Astrocyte (in vitro differentiated cells and primary cell): ENCODE measurements at regions not wholly inside any gene's neighbourhood (a gene's known extent, or its start where the extent isn't known, plus 50 kb on each side); places are given as distances from the start of the nearest gene placed in this dataset.

Experiments
- DNase-seq: peaks from one replicate; pipeline ENCODE4 v3.0.0-alpha.2; 2010; ENCODE audit warnings: low read depth
- FAIRE-seq: peaks from 2 replicates; lab custom pipeline; 2011; peaks lifted over from hg19 to GRCh38; lab: Jason Lieb, UNC
- H2AFZ ChIP-seq: 2 replicates; pipeline ENCODE4 v1.6.0; 2012; ENCODE audit warnings: low read depth, low read length, inconsistent platforms
- H3K27ac ChIP-seq: 2 replicates; pipeline ENCODE4 v1.5.1; 2011; ENCODE audit warnings: low read depth, low read length, inconsistent platforms
- H3K27me3 ChIP-seq: 2 replicates; pipeline ENCODE4 v1.6.0; 2011; ENCODE audit warnings: low read length, inconsistent platforms; ENCODE audit not compliant: insufficient read depth
- H3K36me3 ChIP-seq: 2 replicates; pipeline ENCODE4 v1.5.1; 2011; ENCODE audit warnings: low read length, inconsistent platforms; ENCODE audit not compliant: insufficient read depth
- H3K4me1 ChIP-seq: 2 replicates; pipeline ENCODE4 v1.5.1; 2011; ENCODE audit warnings: low read length, inconsistent platforms; ENCODE audit not compliant: insufficient read depth
- H3K4me2 ChIP-seq: 2 replicates; pipeline ENCODE4 v1.6.0; 2012; ENCODE audit warnings: low read length, inconsistent platforms
- H3K4me3 ChIP-seq: 2 replicates; pipeline ENCODE4 v1.5.1; 2011; ENCODE audit warnings: low read depth, mild to moderate bottlenecking, low read length, inconsistent platforms; ENCODE audit not compliant: insufficient read depth
- H3K79me2 ChIP-seq: 2 replicates; pipeline ENCODE4 v1.6.0; 2012; ENCODE audit warnings: mild to moderate bottlenecking, low read length, inconsistent platforms; ENCODE audit not compliant: insufficient read depth
- H3K9ac ChIP-seq: 2 replicates; pipeline ENCODE4 v1.6.0; 2012; ENCODE audit warnings: mild to moderate bottlenecking, low read length, inconsistent platforms
- H3K9me3 ChIP-seq: 2 replicates; pipeline ENCODE4 v1.5.1; 2012; ENCODE audit warnings: low read depth, mild to moderate bottlenecking, low read length, inconsistent platforms; ENCODE audit not compliant: insufficient read depth
- H4K20me1 ChIP-seq: 2 replicates; pipeline ENCODE4 v1.6.0; 2012; ENCODE audit warnings: low read length, inconsistent platforms; ENCODE audit not compliant: insufficient read depth
- H3K27ac Mint-ChIP-seq: one replicate; pipeline ENCODE4 v1.8.0; 2021; ENCODE audit warnings: mild to moderate bottlenecking, mixed read lengths; ENCODE audit not compliant: unreplicated experiment
- H3K27me3 Mint-ChIP-seq: one replicate; pipeline ENCODE4 v1.8.0; 2021; ENCODE audit warnings: low read depth, mixed read lengths; ENCODE audit not compliant: unreplicated experiment
- H3K36me3 Mint-ChIP-seq: one replicate; pipeline ENCODE4 v1.8.0; 2021; ENCODE audit warnings: low read depth, mixed read lengths; ENCODE audit not compliant: unreplicated experiment
- H3K4me1 Mint-ChIP-seq: one replicate; pipeline ENCODE4 v1.8.0; 2021; ENCODE audit warnings: low read depth, mixed read lengths; ENCODE audit not compliant: unreplicated experiment
- H3K4me3 Mint-ChIP-seq: one replicate; pipeline ENCODE4 v1.8.0; 2021; ENCODE audit warnings: mild to moderate bottlenecking, moderate library complexity, mixed read lengths; ENCODE audit not compliant: unreplicated experiment
- H3K9me3 Mint-ChIP-seq: one replicate; pipeline ENCODE4 v1.8.0; 2021; ENCODE audit warnings: mild to moderate bottlenecking, mixed read lengths; ENCODE audit not compliant: unreplicated experiment
- CTCF ChIP-seq: IDR thresholded peaks from 2 replicates; pipeline ENCODE4 v1.5.1; 2011; ENCODE audit warnings: low read depth, mild to moderate bottlenecking, inconsistent platforms, low read length, moderate library complexity; ENCODE audit not compliant: insufficient read depth
- EZH2 ChIP-seq: IDR thresholded peaks from 2 replicates; pipeline ENCODE4 v1.6.1; 2012; ENCODE audit warnings: mild to moderate bottlenecking, low read length, inconsistent platforms; ENCODE audit not compliant: insufficient read depth

DNA sequence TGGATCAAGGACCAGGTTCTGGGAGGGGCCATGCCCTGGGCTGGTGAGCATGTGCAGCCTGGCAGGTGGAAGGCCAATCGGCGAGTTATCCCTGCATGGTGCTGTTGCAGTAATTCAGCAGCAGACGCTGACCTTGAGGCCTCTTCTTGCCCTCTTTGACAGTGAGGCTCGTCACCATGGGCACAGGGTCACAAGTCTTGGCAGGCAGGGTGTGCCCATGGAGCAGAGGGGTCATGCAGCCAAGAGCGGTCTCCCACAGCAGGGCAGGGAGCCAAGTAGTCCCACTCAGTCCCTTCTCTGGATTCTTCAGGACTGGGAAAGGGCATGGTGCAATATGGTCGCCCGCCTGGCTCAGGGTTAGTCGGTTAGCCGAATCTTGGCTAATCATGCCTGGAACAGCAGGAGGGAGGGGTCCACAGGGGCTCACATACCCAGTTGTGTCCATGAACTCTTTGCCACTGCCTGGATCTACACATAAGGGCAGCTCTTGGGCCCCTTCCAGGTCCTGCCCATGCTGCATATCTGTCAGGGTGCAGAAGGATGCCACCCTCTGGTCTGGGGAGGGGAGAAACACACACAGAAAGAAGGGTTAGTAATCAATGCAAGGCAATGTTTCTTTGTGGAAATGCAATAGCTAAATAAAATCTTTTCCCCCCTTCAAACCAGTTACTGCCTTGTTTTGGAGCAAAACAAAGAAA is 226.8 kb downstream of the SIPA1L2 start:
- H3K36me3 Mint-ChIP-seq = peaks cover 17% of the 10 kb centered on the region
- no peak overlapping the region for H3K4me3 Mint-ChIP-seq
- no peaks in the 10 kb centered on the region for H3K9me3 Mint-ChIP-seq

GRCh38 chr1:232398823-232399222 is 231.1 kb downstream of the SIPA1L2 start:
- H3K4me3 Mint-ChIP-seq = no peak overlapping the region

More for the DNA sequence above, 226.8 kb downstream of the SIPA1L2 start:
- no peaks in the 10 kb centered on the region for H4K20me1 ChIP-seq
- H3K9me3 ChIP-seq = no peaks in the 10 kb centered on the region
- no peak overlapping the region for H3K4me3 ChIP-seq
- H3K27me3 ChIP-seq = no peaks in the 10 kb centered on the region
- no peak overlapping the region for H3K9ac ChIP-seq
- FAIRE-seq = no peak
- H2AFZ ChIP-seq = no peak overlapping the region
- H3K4me1 Mint-ChIP-seq = peaks cover 1% of the 10 kb centered on the region
- no peak for TF ChIP-seq EZH2
- no peak for TF ChIP-seq CTCF
- no peaks in the 10 kb centered on the region for H3K27me3 Mint-ChIP-seq
- H3K27ac Mint-ChIP-seq = no peak overlapping the region
- no peak for DNase-seq
- no peaks in the 10 kb centered on the region for H3K79me2 ChIP-seq
- H3K4me2 ChIP-seq = no peak overlapping the region
- H3K27ac ChIP-seq = no peak overlapping the region
- H3K36me3 ChIP-seq = no peaks in the 10 kb centered on the region
- H3K4me1 ChIP-seq = no peaks in the 10 kb centered on the region

More at GRCh38 chr1:232398823-232399222, 231.1 kb downstream of the SIPA1L2 start:
- Histone ChIP-seq H3K27me3 (no peaks in the 10 kb centered on the region), H3K9ac (no peak overlapping the region), H4K20me1 (no peaks in the 10 kb centered on the region), H3K79me2 (no peaks in the 10 kb centered on the region), H3K27ac (no peak overlapping the region), H3K36me3 (no peaks in the 10 kb centered on the region), H2AFZ (no peak overlapping the region), H3K4me3 (no peak overlapping the region), H3K4me1 (no peaks in the 10 kb centered on the region), H3K9me3 (no peaks in the 10 kb centered on the region), H3K4me2 (no peak overlapping the region)
- no peaks in the 10 kb centered on the region for H3K9me3 Mint-ChIP-seq
- H3K4me1 Mint-ChIP-seq = no peaks in the 10 kb centered on the region
- no peak overlapping the region for H3K27ac Mint-ChIP-seq
- no peak for TF ChIP-seq CTCF
- no peak for TF ChIP-seq EZH2
- DNase-seq (no peak), FAIRE-seq (no peak)
- peaks cover 19% of the 10 kb centered on the region for H3K36me3 Mint-ChIP-seq
- H3K27me3 Mint-ChIP-seq = no peaks in the 10 kb centered on the region
